NCI-H446 (cell line): ENCODE measurements at regions not wholly inside any gene's neighbourhood (a gene's known extent, or its start where the extent isn't known, plus 50 kb on each side); places are given as distances from the start of the nearest gene placed in this dataset.

Experiments used
- DNase-seq, 2 experiments: peaks; one replicate each; lab custom pipeline; 2025; lab: John Stamatoyannopoulos, UW

- DNase-seq: no peak
These were observed 217.6 kb upstream of the THUMPD2 start for GRCh38 chr2:39996653-39997080.

DNA sequence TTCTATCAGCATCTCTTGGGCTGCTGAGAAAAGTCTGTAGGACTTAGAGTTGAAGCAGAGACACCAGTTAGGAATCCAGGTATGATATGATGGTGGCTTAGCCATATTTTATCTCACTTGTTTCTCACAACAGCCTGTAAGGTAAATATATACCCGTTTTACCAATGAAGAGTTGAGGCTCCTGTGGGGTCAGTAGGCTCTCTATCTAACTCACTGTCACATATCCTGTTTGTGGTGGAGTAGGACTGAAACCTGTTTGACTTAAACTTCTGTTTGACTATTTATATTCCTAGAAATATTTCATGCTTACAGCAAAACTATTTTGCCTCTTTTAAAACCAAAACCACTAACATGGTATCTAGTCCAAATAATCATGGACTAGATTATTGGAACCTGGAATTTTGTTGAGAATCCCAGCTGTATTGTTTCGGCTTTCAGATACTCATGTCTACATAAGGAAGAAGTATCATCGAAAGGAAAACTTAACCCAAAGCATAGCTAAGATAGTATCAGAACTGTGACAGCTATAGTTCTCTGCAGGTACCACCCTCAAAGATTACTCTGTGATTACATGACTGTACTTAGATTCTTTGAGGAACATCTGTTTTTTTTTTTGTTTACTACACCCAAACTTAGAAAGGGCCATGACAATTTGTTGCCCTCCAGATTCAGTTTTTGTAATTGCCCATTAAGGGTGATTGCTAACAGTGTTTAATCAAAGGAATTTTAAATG, 216.1 kb upstream of the THUMPD2 start:
- DNase-seq: no peak

- DNase-seq: no peak
These were observed 215.1 kb upstream of the THUMPD2 start for GRCh38 chr2:39994151-39994550.

GRCh38 chr2:39991298-39991697, 212.2 kb upstream of the THUMPD2 start:
- DNase-seq: no peak

DNA sequence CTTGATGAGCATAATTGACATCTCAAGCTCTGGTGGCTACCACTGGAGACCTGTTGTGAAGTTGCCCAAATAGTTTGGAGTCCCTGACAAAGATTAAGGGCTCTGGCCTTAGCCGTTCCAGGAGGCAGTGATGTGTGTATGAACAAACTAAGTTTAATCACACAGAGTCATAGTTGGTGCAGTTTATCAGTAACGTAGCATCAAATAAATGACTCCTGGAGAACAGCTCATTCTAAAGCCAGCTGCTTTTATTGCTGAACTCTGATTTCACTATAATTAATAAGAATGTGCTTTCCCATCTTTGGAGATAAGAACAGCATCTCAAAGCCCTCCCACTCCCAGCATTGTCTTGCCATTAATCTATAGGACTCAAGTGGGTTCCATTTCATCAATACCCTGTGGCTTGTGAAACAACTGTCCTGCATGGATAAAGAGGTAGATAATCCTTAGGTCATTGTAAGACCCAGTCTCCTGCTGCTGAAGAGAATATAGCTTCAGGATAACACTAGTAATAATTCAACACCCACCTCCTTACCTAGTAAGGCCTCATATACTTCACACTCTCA, 211.4 kb upstream of the THUMPD2 start:
- no peak for DNase-seq

- DNase-seq: no peak
These were observed 210.8 kb upstream of the THUMPD2 start for GRCh38 chr2:39989888-39990287.

DNA sequence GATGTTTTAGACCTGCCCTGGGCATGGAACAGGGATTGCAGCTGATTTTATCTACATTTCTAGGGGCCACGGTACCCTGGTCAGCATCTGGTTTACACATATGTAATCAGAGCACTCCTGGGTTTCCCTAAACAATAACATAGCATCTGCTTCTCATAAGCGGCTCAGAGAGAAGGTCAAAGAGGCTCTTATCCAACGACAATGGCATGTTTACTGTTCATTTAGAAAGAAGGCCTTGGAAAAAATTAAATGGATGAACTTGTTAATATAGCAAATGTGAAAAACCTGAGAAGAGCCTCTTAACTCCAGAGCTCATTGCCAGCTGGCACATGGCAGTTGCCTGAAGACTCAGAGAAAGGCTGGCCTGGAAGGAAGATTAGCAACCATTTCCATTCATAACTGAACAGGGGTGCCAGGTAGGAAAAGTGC, 202.8 kb upstream of the THUMPD2 start:
- peak in 1 of 2 experiments; percentile 51 for DNase-seq

DNA sequence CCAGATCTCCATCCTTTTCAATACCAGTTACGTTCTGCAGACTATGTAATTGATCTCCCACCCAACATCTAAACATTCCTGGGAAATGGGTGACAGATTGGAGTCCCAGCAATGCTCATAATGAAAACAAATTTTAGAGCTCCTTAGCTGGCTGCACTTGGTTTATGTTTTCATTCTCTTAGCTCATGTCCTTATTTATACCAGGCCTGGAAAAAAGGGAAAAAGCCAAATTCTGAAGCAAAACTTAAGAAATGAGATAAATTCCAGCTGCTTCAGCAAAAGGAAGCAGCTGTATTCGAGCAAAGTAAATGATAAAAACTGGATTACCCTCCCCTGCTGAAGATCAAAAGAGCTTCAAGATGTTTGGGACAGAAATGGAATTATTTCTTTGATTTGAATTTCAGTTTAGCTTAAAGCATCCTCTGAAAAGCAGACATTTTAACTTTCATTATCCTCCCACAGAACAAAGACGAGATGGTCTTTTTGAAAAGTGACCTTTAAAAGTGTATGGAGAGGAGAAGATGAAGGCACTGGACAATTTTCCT, 196.5 kb upstream of the THUMPD2 start:
- no peak for DNase-seq

- no peak for DNase-seq
These were observed 189.0 kb upstream of the THUMPD2 start for GRCh38 chr2:39968037-39968436.

GRCh38 chr2:39960681-39961080, 181.6 kb upstream of the THUMPD2 start:
- peak in 1 of 2 experiments; percentile 73 for DNase-seq

GRCh38 chr2:39954346-39954745, 175.3 kb upstream of the THUMPD2 start:
- DNase-seq: no peak

DNA sequence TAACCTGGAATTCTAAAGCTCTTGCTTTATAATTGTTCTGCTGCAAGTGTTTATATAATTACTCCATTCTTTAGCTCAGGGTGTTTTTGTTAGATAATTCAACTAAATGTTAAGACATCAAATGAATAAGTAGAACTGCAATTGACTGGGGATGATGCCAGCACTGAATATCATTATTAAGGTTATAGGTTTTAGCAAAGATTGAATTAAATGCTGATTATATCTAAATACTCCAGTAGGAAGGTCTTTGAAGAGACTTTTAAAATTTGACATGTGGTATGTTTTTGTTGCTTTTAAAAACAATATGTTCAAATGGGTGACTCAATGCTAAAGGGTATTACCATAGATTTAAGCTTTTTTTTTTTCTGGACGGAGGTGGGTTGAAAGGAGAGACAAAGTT, 170.1 kb upstream of the THUMPD2 start:
- DNase-seq: no peak

DNA sequence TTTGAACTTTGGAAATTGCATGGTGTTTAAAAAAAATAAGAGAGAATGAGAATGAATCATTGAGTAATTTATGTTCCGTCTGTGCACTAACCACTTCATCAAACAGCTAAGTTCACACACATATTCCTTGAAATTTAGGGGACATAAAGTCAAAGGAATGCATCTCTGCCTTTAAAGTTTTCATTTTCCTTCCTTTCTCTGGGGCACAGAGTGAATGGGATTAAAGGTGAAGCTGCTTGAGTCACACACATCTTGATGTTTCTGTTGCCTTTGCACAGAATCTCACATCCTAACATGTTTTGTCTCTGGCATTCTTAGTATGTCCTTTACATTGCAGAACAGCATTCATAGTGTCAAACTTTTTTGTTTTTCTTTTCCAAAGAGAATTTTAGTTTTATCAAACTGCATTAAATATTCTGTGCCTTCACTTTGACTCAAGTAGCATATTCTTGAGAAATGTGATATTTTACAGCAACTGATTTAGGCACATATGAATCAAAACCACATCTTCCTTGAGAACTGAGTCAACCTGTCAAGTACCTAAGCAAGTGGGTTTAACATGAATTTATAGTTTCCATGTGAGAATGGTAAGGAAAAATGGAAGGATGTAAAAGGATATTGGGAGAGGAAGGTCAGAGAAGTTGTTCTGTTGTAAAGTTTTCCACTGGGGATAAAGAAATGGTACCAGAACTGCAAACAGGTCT, 169.1 kb upstream of the THUMPD2 start:
- DNase-seq: no peak

DNA sequence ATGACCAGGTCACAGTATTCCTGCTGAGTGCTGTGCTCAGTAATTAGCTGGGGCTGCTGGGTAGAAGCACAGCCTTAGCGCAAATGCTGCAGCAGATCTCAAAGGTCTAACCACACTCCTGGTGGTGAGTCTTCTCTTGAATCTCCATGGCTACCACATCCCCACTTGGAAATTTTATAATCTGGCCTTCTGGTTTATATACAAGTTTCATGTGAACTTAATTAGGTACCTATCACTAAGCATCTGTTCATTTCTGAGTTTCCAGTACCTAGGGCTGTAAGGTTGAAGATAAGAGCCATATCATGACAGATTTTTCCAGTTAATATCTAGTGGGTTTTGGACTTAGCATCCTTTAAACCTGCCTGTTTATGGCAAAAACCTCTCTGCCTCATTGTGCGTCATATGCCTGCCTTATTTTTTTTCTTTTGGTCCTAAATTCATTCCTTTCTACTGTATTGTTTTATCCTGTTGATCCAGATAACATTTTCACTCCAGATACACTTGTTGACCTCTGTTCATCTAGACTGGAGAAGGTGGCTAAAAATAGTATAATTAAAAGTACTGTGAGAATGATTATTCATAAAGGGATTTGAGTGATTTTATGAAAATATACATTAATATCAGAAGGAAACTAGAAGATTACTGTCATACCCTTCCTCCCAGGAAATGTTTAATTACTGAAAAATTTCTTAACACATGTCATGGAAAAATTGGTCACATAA, 168.4 kb upstream of the THUMPD2 start:
- no peak for DNase-seq

GRCh38 chr2:39942950-39943349, 163.9 kb upstream of the THUMPD2 start:
- DNase-seq: no peak

- no peak for DNase-seq
These were observed 159.2 kb upstream of the THUMPD2 start for GRCh38 chr2:39938035-39938835.

DNA sequence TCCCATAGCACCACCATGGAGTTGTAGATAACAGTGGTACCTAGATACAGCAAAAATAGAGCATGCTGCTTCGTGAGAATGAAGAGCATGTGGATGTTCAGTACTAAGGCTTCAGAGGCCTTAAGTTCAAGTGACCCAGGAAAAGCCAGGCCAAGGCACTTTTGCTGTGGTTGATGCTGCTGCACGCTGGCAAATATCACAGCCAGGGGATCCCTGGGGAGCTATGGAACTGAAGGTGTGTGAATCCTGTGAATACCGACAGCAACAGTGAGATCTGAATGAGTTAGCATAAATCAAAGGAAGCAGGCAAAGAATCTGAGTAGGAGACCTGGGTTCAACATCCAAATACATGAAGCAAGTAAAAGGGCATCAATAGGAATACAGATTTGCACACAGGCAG, 158.6 kb upstream of the THUMPD2 start:
- DNase-seq: no peak

DNA sequence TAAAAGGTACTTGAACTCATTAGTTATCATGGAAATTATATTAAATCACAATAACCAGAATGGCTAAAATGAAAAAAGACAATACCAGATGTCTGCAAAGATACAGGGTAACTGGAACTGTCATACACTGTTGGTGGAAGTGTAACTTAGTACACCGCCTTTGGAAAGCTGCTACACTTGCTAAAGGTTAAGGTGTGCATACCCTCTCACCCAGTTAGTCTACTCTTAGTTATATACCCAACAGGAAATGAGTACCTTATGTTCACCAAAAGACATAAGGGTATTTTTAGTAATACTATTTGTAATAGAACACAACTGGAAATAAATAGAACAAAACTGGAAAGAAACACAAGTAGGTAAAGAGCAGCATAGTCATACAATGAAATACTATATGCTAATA, 155.8 kb upstream of the THUMPD2 start:
- DNase-seq: no peak

DNA sequence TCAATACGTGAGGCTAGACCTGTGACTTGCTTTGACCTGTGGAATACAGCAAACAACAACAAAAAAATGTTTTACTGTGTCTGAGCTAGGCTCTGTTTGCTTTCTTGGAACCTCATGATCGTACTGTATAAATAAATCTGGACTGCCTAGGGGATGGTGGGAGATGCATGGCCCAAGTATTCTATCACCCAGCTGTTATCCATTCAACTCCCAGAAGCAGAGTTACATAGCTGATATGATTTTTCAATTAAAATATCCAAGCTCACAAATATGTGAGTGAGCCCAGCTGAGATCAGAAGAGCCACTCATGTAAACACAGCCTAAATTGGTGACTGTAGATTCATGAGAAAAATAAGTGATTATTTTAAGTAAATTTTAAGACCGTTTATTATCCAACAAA, 154.1 kb upstream of the THUMPD2 start:
- no peak for DNase-seq

DNA sequence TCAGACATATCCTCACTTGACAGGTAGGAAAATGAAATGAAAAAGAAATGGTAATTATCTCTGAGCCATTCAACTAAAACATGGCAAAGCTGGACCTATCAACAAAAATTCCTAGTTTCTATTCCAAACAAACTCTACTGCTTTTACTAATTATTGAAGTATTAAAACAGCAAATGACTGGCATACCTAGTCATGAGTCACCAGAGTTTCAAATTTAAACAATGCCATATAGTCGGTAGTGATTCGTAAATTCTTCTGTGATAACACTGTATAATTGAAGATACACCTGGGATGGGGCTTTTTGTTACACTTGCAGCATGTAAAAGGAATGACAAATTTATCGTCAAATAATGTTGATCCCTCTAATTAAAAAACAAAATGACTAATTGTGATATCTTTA, 153.1 kb upstream of the THUMPD2 start:
- no peak for DNase-seq

- no peak for DNase-seq
These were observed 151.3 kb upstream of the THUMPD2 start for GRCh38 chr2:39930175-39930917.
